NCI-H2029 treated with DMSO at 0.1 percent for 48 hours (cell line): ENCODE measurements at regions not wholly inside any gene's neighbourhood (a gene's known extent, or its start where the extent isn't known, plus 50 kb on each side); places are given as distances from the start of the nearest gene placed in this dataset.

Experiments
- DNase-seq: peaks from one replicate; lab custom pipeline; 2025; lab: John Stamatoyannopoulos, UW

GRCh38 chr12:3336606-3337311, 154.2 kb upstream of the PRMT8 start:
- no peak for DNase-seq

- DNase-seq: no peak
Observed at GRCh38 chr12:3337944-3338343, 153.1 kb upstream of the PRMT8 start.

GRCh38 chr12:3339221-3339620, 151.8 kb upstream of the PRMT8 start:
- DNase-seq: no peak

- peak; percentile 71 for DNase-seq
Observed at GRCh38 chr12:3341594-3341993, 149.4 kb upstream of the PRMT8 start.

- DNase-seq: peak; percentile 78
Observed at GRCh38 chr12:3342051-3342450, 149.0 kb upstream of the PRMT8 start.

GRCh38 chr12:3348055-3348454, 142.9 kb upstream of the PRMT8 start:
- DNase-seq: no peak

GRCh38 chr12:3350432-3350831, 140.6 kb upstream of the PRMT8 start:
- DNase-seq: no peak

- no peak for DNase-seq
Observed at GRCh38 chr12:3351731-3352130, 139.3 kb upstream of the PRMT8 start.

- no peak for DNase-seq
Observed at GRCh38 chr12:3352230-3352629, 138.8 kb upstream of the PRMT8 start.

GRCh38 chr12:3353621-3354020, 137.4 kb upstream of the PRMT8 start:
- DNase-seq: no peak

GRCh38 chr12:3354586-3354985, 136.4 kb upstream of the PRMT8 start:
- DNase-seq: no peak

GRCh38 chr12:3355378-3355900, 135.6 kb upstream of the PRMT8 start:
- DNase-seq: no peak

- no peak for DNase-seq
Observed at GRCh38 chr12:3357950-3358525, 133.0 kb upstream of the PRMT8 start.

- no peak for DNase-seq
Observed at GRCh38 chr12:3359478-3359877, 131.5 kb upstream of the PRMT8 start.

GRCh38 chr12:3361146-3361545, 129.9 kb upstream of the PRMT8 start:
- no peak for DNase-seq

GRCh38 chr12:3362737-3363136, 128.3 kb upstream of the PRMT8 start:
- DNase-seq: peak; percentile 98

- peak; percentile 59 for DNase-seq
Observed at GRCh38 chr12:3363608-3364007, 127.4 kb upstream of the PRMT8 start.

GRCh38 chr12:3364226-3364625, 126.8 kb upstream of the PRMT8 start:
- DNase-seq: no peak

GRCh38 chr12:3364661-3365462, 126.1 kb upstream of the PRMT8 start:
- DNase-seq: no peak

- no peak for DNase-seq
Observed at GRCh38 chr12:3365463-3366411, 125.3 kb upstream of the PRMT8 start.

- no peak for DNase-seq
Observed at GRCh38 chr12:3366451-3367110, 124.4 kb upstream of the PRMT8 start.
